ENCODE measurements at regions not wholly inside any gene's neighbourhood (a gene's known extent, or its start where the extent isn't known, plus 50 kb on each side); places are given as distances from the start of the nearest gene placed in this dataset.

GRCh38 chr10:61332581-61332980 is 120.6 kb downstream of the TMEM26 start:
- DNase-seq (no peak), ATAC-seq (no peak)
- Mint-ChIP-seq H3K9me3 (ENCODE audit: insufficient read depth) (peaks cover 10% of the 10 kb centered on the region), H3K4me1 (ENCODE audit: low read depth) (no peaks in the 10 kb centered on the region), H3K27me3 (ENCODE audit: low read depth) (peaks cover 10% of the 10 kb centered on the region), H3K27ac (no peak overlapping the region), H3K4me3 (no peak overlapping the region), H3K36me3 (ENCODE audit: low read depth) (no peaks in the 10 kb centered on the region)
- ChIA-PET CTCF (no interaction called here), POLR2A (no interaction called here)

GRCh38 chr10:61330669-61331068 is 122.5 kb downstream of the TMEM26 start:
- POLR2A ChIA-PET: no interaction called here

GRCh38 chr10:61329854-61330253 is 123.3 kb downstream of the TMEM26 start:
- H3K9me3 Mint-ChIP-seq (ENCODE audit: insufficient read depth): peaks cover 10% of the 10 kb centered on the region
- ChIA-PET POLR2A (no interaction called here), CTCF (no interaction called here)
- peaks cover 20% of the 10 kb centered on the region for H3K27me3 Mint-ChIP-seq (ENCODE audit: low read depth)
- DNase-seq: no peak
- H3K36me3 Mint-ChIP-seq (ENCODE audit: low read depth): no peaks in the 10 kb centered on the region
- no peaks in the 10 kb centered on the region for H3K4me1 Mint-ChIP-seq (ENCODE audit: low read depth)
- no peak overlapping the region for H3K4me3 Mint-ChIP-seq
- H3K27ac Mint-ChIP-seq: no peak overlapping the region
- no peak for ATAC-seq

More at GRCh38 chr10:61330669-61331068, 122.5 kb downstream of the TMEM26 start:
- ATAC-seq: no peak
- Mint-ChIP-seq H3K27ac (no peak overlapping the region), H3K4me1 (ENCODE audit: low read depth) (no peaks in the 10 kb centered on the region), H3K9me3 (ENCODE audit: insufficient read depth) (peaks cover 10% of the 10 kb centered on the region), H3K27me3 (ENCODE audit: low read depth) (peaks cover 15% of the 10 kb centered on the region), H3K4me3 (no peak overlapping the region), H3K36me3 (ENCODE audit: low read depth) (no peaks in the 10 kb centered on the region)
- no peak for DNase-seq
- CTCF ChIA-PET: no interaction called here

- Mint-ChIP-seq H3K4me1 (ENCODE audit: low read depth) (no peaks in the 10 kb centered on the region), H3K36me3 (ENCODE audit: low read depth) (no peaks in the 10 kb centered on the region), H3K27ac (no peak overlapping the region), H3K9me3 (ENCODE audit: insufficient read depth) (peaks cover 10% of the 10 kb centered on the region), H3K27me3 (ENCODE audit: low read depth) (peaks cover 25% of the 10 kb centered on the region), H3K4me3 (no peak overlapping the region)
- ATAC-seq (no peak), DNase-seq (no peak)
- POLR2A ChIA-PET: no interaction called here
- CTCF ChIA-PET: no interaction called here
These were observed 127.8 kb downstream of the TMEM26 start for GRCh38 chr10:61325223-61325960.

- ChIA-PET POLR2A (no interaction called here), CTCF (no interaction called here)
- H3K36me3 Mint-ChIP-seq (ENCODE audit: low read depth): no peaks in the 10 kb centered on the region
- H3K4me3 Mint-ChIP-seq: no peak overlapping the region
- H3K4me1 Mint-ChIP-seq (ENCODE audit: low read depth): no peaks in the 10 kb centered on the region
- DNase-seq (no peak), ATAC-seq (no peak)
- peaks cover 25% of the 10 kb centered on the region for H3K27me3 Mint-ChIP-seq (ENCODE audit: low read depth)
- H3K27ac Mint-ChIP-seq: no peak overlapping the region
- H3K9me3 Mint-ChIP-seq (ENCODE audit: insufficient read depth): peaks cover 4% of the 10 kb centered on the region
These were observed 129.5 kb downstream of the TMEM26 start for GRCh38 chr10:61323726-61324125.

- Mint-ChIP-seq H3K4me3 (no peak overlapping the region), H3K36me3 (ENCODE audit: low read depth) (no peaks in the 10 kb centered on the region), H3K27ac (no peak overlapping the region), H3K9me3 (ENCODE audit: insufficient read depth) (no peaks in the 10 kb centered on the region), H3K27me3 (ENCODE audit: low read depth) (peaks cover 14% of the 10 kb centered on the region), H3K4me1 (ENCODE audit: low read depth) (no peaks in the 10 kb centered on the region)
- ChIA-PET CTCF (no interaction called here), POLR2A (no interaction called here)
- ATAC-seq (no peak), DNase-seq (no peak)
These were observed 131.9 kb downstream of the TMEM26 start for GRCh38 chr10:61321041-61321857.

- ChIA-PET CTCF (no interaction called here), POLR2A (no interaction called here)
- DNase-seq: no peak
- no peak for ATAC-seq
- H3K36me3 Mint-ChIP-seq (ENCODE audit: low read depth): no peaks in the 10 kb centered on the region
- no peak overlapping the region for H3K4me3 Mint-ChIP-seq
- no peaks in the 10 kb centered on the region for H3K9me3 Mint-ChIP-seq (ENCODE audit: insufficient read depth)
- no peaks in the 10 kb centered on the region for H3K4me1 Mint-ChIP-seq (ENCODE audit: low read depth)
- H3K27ac Mint-ChIP-seq: no peak overlapping the region
- H3K27me3 Mint-ChIP-seq (ENCODE audit: low read depth): peaks cover 8% of the 10 kb centered on the region
These were observed 133.0 kb downstream of the TMEM26 start for GRCh38 chr10:61320257-61320587.

GRCh38 chr10:61319386-61320256 is 133.6 kb downstream of the TMEM26 start:
- ChIA-PET POLR2A (interaction anchor here (0.6 kb wide), 1 partner anchor 91 kb away, joined by 3 read pairs; no protein-coding TSS in a partner anchor), CTCF (no interaction called here)
- Mint-ChIP-seq H3K9me3 (ENCODE audit: insufficient read depth) (no peaks in the 10 kb centered on the region), H3K36me3 (ENCODE audit: low read depth) (peaks cover 2% of the 10 kb centered on the region), H3K4me3 (no peak overlapping the region), H3K27me3 (ENCODE audit: low read depth) (peaks cover 2% of the 10 kb centered on the region), H3K4me1 (ENCODE audit: low read depth) (peaks cover 3% of the 10 kb centered on the region), H3K27ac (no peak overlapping the region)
- ATAC-seq (no peak), DNase-seq (no peak)

GRCh38 chr10:61318429-61318828 is 134.8 kb downstream of the TMEM26 start:
- no peak overlapping the region for H3K27ac Mint-ChIP-seq
- DNase-seq: no peak

GRCh38 chr10:61317706-61318105 is 135.5 kb downstream of the TMEM26 start:
- Mint-ChIP-seq H3K36me3 (ENCODE audit: low read depth) (peaks cover 9% of the 10 kb centered on the region), H3K4me1 (ENCODE audit: low read depth) (peaks cover 17% of the 10 kb centered on the region), H3K9me3 (ENCODE audit: insufficient read depth) (no peaks in the 10 kb centered on the region), H3K27ac (no peak overlapping the region), H3K4me3 (no peak overlapping the region), H3K27me3 (ENCODE audit: low read depth) (peaks cover under 1% of the 10 kb centered on the region)
- ATAC-seq (no peak), DNase-seq (no peak)
- ChIA-PET CTCF (no interaction called here), POLR2A (no interaction called here)

More at GRCh38 chr10:61318429-61318828, 134.8 kb downstream of the TMEM26 start:
- Mint-ChIP-seq H3K36me3 (ENCODE audit: low read depth) (peaks cover 7% of the 10 kb centered on the region), H3K4me3 (no peak overlapping the region), H3K4me1 (ENCODE audit: low read depth) (peaks cover 14% of the 10 kb centered on the region), H3K9me3 (ENCODE audit: insufficient read depth) (no peaks in the 10 kb centered on the region), H3K27me3 (ENCODE audit: low read depth) (peaks cover 2% of the 10 kb centered on the region)
- ChIA-PET POLR2A (no interaction called here), CTCF (no interaction called here)
- no peak for ATAC-seq

- Mint-ChIP-seq H3K4me1 (ENCODE audit: low read depth) (peaks cover 17% of the 10 kb centered on the region), H3K4me3 (no peak overlapping the region), H3K27ac (no peak overlapping the region), H3K27me3 (ENCODE audit: low read depth) (no peaks in the 10 kb centered on the region), H3K36me3 (ENCODE audit: low read depth) (peaks cover 9% of the 10 kb centered on the region), H3K9me3 (ENCODE audit: insufficient read depth) (peaks cover 3% of the 10 kb centered on the region)
- ChIA-PET CTCF (no interaction called here), POLR2A (no interaction called here)
- DNase-seq (no peak), ATAC-seq (no peak)
These were observed 136.4 kb downstream of the TMEM26 start for GRCh38 chr10:61316676-61317265.
